ENCODE measurements at regions not wholly inside any gene's neighbourhood (a gene's known extent, or its start where the extent isn't known, plus 50 kb on each side); places are given as distances from the start of the nearest gene placed in this dataset.
A peak's percentile ranks its signal among the peaks of the same experiment; 100 is the strongest.
"Not testable (repeated sequence)": the region's sequence is repeated elsewhere in the genome, so short reads cannot be mapped to it uniquely, and the experiment has no call there.

DNA sequence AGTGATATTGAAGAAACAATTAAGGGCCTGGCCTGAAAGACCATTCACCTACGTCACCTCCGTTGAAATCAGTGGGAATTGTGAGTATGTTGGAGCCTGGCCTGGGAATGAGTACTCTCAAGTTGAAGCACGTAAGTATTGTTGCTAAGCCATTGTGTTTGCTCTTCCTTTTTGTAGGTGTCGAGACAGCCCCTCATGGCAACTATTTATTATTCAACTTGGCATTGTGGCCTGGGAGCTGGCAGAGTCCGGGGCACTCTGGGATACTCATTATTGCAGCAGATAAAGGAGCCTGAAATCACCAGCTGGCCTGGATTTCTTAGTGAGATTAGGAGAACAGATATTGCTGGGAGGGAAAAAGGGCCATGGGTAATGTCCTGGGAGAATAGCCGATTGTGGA is 147.4 kb downstream of the C12orf75 start:
- Mint-ChIP-seq H3K4me1 (peaks cover 17% of the 10 kb centered on the region), H3K27ac (no peak overlapping the region), H3K4me3 (no peak overlapping the region), H3K36me3 (ENCODE audit: low read depth) (peaks cover 5% of the 10 kb centered on the region), H3K9me3 (peaks cover 6% of the 10 kb centered on the region), H3K27me3 (ENCODE audit: low read depth, poor library complexity) (peaks cover 5% of the 10 kb centered on the region)
- TF ChIP-seq CTCF (IDR thresholded peaks at IDR 0.05): no peak
- DNase-seq: no peak

GRCh38 chr12:105478788-105479187 is 148.3 kb downstream of the C12orf75 start:
- H3K9me3 Mint-ChIP-seq; H3K36me3 Mint-ChIP-seq (ENCODE audit: low read depth); H3K4me3 Mint-ChIP-seq; H3K27ac Mint-ChIP-seq; H3K27me3 Mint-ChIP-seq (ENCODE audit: low read depth, poor library complexity); DNase-seq: not testable (repeated sequence)
- peaks cover 17% of the 10 kb centered on the region for H3K4me1 Mint-ChIP-seq

DNA sequence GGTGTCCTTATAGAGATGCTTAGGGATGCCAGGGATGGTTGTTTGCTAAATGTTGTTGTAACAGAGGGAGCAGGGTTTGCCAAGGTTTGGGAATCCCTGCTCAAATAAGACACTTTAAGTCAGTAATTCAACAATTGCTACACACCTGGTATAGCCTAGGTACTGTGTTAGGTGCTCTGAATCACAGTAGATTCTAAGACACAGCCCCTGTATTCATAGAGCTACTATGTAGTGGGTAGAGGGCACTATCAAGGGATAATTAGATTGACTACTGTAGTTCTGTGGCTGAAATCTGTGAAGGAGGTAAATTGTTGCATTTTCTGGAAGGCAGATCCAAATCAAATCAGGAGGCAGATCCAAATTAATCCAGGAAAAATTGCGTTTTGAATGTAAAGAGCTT is 149.2 kb downstream of the C12orf75 start:
- peak overlapping the region; percentile 23 for H3K27ac Mint-ChIP-seq
- H3K27me3 Mint-ChIP-seq (ENCODE audit: low read depth, poor library complexity): peaks cover 3% of the 10 kb centered on the region
- no peak overlapping the region for H3K4me3 Mint-ChIP-seq
- H3K9me3 Mint-ChIP-seq: peaks cover under 1% of the 10 kb centered on the region
- no peak for TF ChIP-seq CTCF (IDR thresholded peaks at IDR 0.05)
- H3K36me3 Mint-ChIP-seq (ENCODE audit: low read depth): peaks cover 5% of the 10 kb centered on the region
- no peak for DNase-seq
- H3K4me1 Mint-ChIP-seq: peaks cover 17% of the 10 kb centered on the region

DNA sequence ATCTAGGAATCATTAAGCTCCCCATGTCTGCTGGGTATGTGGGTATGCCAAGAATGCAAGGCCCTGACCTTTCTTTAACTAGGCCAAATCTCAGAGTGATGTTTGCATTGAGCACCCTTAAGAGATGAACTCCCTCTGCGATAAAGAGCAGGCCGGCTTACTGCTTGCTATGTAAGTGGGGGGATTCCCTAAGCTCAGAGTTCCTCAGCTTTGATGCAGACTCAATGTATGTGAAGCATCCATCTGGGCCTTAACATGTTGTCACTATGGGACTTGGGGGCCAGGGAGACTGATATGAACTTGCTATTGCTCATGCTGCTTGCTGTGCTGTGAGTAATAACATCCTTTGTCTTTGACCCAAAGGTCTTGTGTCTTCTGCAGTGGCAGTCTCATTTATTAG is 149.7 kb downstream of the C12orf75 start:
- no peak for DNase-seq
- TF ChIP-seq CTCF (IDR thresholded peaks at IDR 0.05): no peak
- Mint-ChIP-seq H3K9me3 (no peaks in the 10 kb centered on the region), H3K27ac (peak overlapping the region; percentile 23), H3K36me3 (ENCODE audit: low read depth) (peaks cover 5% of the 10 kb centered on the region), H3K27me3 (ENCODE audit: low read depth, poor library complexity) (peaks cover 3% of the 10 kb centered on the region), H3K4me3 (no peak overlapping the region), H3K4me1 (peaks cover 17% of the 10 kb centered on the region)

GRCh38 chr12:105481392-105482300 is 151.2 kb downstream of the C12orf75 start:
- Mint-ChIP-seq H3K27me3 (ENCODE audit: low read depth, poor library complexity) (peaks cover 3% of the 10 kb centered on the region), H3K4me1 (peaks cover 17% of the 10 kb centered on the region), H3K36me3 (ENCODE audit: low read depth) (no peaks in the 10 kb centered on the region), H3K4me3 (no peak overlapping the region), H3K27ac (no peak overlapping the region), H3K9me3 (no peaks in the 10 kb centered on the region)
- TF ChIP-seq CTCF (IDR thresholded peaks at IDR 0.05): no peak
- DNase-seq: no peak

GRCh38 chr12:105482951-105483350 is 152.5 kb downstream of the C12orf75 start:
- no peaks in the 10 kb centered on the region for H3K9me3 Mint-ChIP-seq
- peaks cover 3% of the 10 kb centered on the region for H3K27me3 Mint-ChIP-seq (ENCODE audit: low read depth, poor library complexity)
- no peak for TF ChIP-seq CTCF (IDR thresholded peaks at IDR 0.05)
- DNase-seq: no peak
- H3K4me1 Mint-ChIP-seq: peaks cover 17% of the 10 kb centered on the region
- H3K27ac Mint-ChIP-seq: no peak overlapping the region
- no peaks in the 10 kb centered on the region for H3K36me3 Mint-ChIP-seq (ENCODE audit: low read depth)
- no peak overlapping the region for H3K4me3 Mint-ChIP-seq
